ENCODE measurements at regions not wholly inside any gene's neighbourhood (a gene's known extent, or its start where the extent isn't known, plus 50 kb on each side); places are given as distances from the start of the nearest gene placed in this dataset.

GRCh38 chr7:18081617-18082016 lies 54.0 kb upstream of the PRPS1L1 start:
- DNase-seq = no peak

- no peak for DNase-seq
Measured at GRCh38 chr7:18082169-18082568, 54.5 kb upstream of the PRPS1L1 start.

- DNase-seq = peak; percentile 55
Measured at GRCh38 chr7:18086165-18087025, 58.7 kb upstream of the PRPS1L1 start.

- DNase-seq = peak; percentile 54
Measured at GRCh38 chr7:18087026-18087686, 59.5 kb upstream of the PRPS1L1 start.

GRCh38 chr7:18087687-18088078 lies 60.0 kb upstream of the PRPS1L1 start:
- peak; percentile 33 for DNase-seq

- no peak for DNase-seq
Measured at GRCh38 chr7:18096087-18096486, 68.4 kb upstream of the PRPS1L1 start.

GRCh38 chr7:18102576-18102975 lies 74.9 kb upstream of the PRPS1L1 start:
- no peak for DNase-seq

- DNase-seq = no peak
Measured at GRCh38 chr7:18103436-18104218, 76.0 kb upstream of the PRPS1L1 start.

GRCh38 chr7:18109762-18110161 lies 82.1 kb upstream of the PRPS1L1 start:
- no peak for DNase-seq

GRCh38 chr7:18116661-18117060 lies 89.0 kb upstream of the PRPS1L1 start:
- no peak for DNase-seq

GRCh38 chr7:18117482-18117881 lies 89.8 kb upstream of the PRPS1L1 start:
- no peak for DNase-seq

GRCh38 chr7:18119985-18120384 lies 92.3 kb upstream of the PRPS1L1 start:
- peak; percentile 9 for DNase-seq

GRCh38 chr7:18123508-18124239 lies 96.0 kb upstream of the PRPS1L1 start:
- DNase-seq = no peak

GRCh38 chr7:18125476-18125875 lies 97.8 kb upstream of the PRPS1L1 start:
- DNase-seq = peak; percentile 32

GRCh38 chr7:18126281-18126680 lies 98.6 kb upstream of the PRPS1L1 start:
- DNase-seq = no peak

- no peak for DNase-seq
Measured at GRCh38 chr7:18128846-18129245, 101.2 kb upstream of the PRPS1L1 start.

- no peak for DNase-seq
Measured at GRCh38 chr7:18132811-18133210, 105.2 kb upstream of the PRPS1L1 start.

GRCh38 chr7:18133921-18134320 lies 106.3 kb upstream of the PRPS1L1 start:
- no peak for DNase-seq

GRCh38 chr7:18140943-18141342 lies 113.3 kb upstream of the PRPS1L1 start:
- no peak for DNase-seq

GRCh38 chr7:18144166-18144565 lies 116.5 kb upstream of the PRPS1L1 start:
- no peak for DNase-seq

GRCh38 chr7:18145160-18145559 lies 117.5 kb upstream of the PRPS1L1 start:
- no peak for DNase-seq

- DNase-seq = peak; percentile 20
Measured at GRCh38 chr7:18151422-18151821, 123.8 kb upstream of the PRPS1L1 start.
